Anterior cingulate cortex (tissue), 58 donors: ENCODE measurements at regions not wholly inside any gene's neighbourhood (a gene's known extent, or its start where the extent isn't known, plus 50 kb on each side); places are given as distances from the start of the nearest gene placed in this dataset.
"Not testable (repeated sequence)": the region's sequence is repeated elsewhere in the genome, so short reads cannot be mapped to it uniquely, and the experiment has no call there.

Experiments used
- DNase-seq, 58 donors: peaks; one replicate each; lab custom pipeline; 2025; lab: John Stamatoyannopoulos, UW

GRCh38 chr3:65303431-65303830 lies 615.6 kb upstream of the ADAMTS9 start:
- DNase-seq: no peak

GRCh38 chr3:65291448-65292125 lies 603.8 kb upstream of the ADAMTS9 start:
- no peak for DNase-seq

GRCh38 chr3:65288776-65289175 lies 601.0 kb upstream of the ADAMTS9 start:
- no peak for DNase-seq

GRCh38 chr3:65285956-65286355 lies 598.2 kb upstream of the ADAMTS9 start:
- no peak for DNase-seq

- DNase-seq: peak in 1 of 58 donors; percentile 5
Observed at GRCh38 chr3:65284961-65285360, 597.2 kb upstream of the ADAMTS9 start.

GRCh38 chr3:65284546-65284945 lies 596.7 kb upstream of the ADAMTS9 start:
- no peak for DNase-seq

- no peak for DNase-seq
Observed at GRCh38 chr3:65279225-65279782, 591.5 kb upstream of the ADAMTS9 start.

GRCh38 chr3:65277798-65278197 lies 590.0 kb upstream of the ADAMTS9 start:
- no peak for DNase-seq

GRCh38 chr3:65276551-65276950 lies 588.8 kb upstream of the ADAMTS9 start:
- DNase-seq: no peak

- peak in 4 of 58 donors; percentile 4 to 19 (median 8) for DNase-seq
Observed at GRCh38 chr3:65268426-65268825, 580.6 kb upstream of the ADAMTS9 start.

- no peak for DNase-seq
Observed at GRCh38 chr3:65265942-65266590, 578.3 kb upstream of the ADAMTS9 start.

GRCh38 chr3:65265511-65265910 lies 577.7 kb upstream of the ADAMTS9 start:
- no peak for DNase-seq

- no peak for DNase-seq
Observed at GRCh38 chr3:65262548-65262947, 574.7 kb upstream of the ADAMTS9 start.

GRCh38 chr3:65259946-65260345 lies 572.1 kb upstream of the ADAMTS9 start:
- DNase-seq: no peak

GRCh38 chr3:65252914-65253313 lies 565.1 kb upstream of the ADAMTS9 start:
- not testable (repeated sequence) for DNase-seq

- no peak for DNase-seq
Observed at GRCh38 chr3:65252266-65252665, 564.5 kb upstream of the ADAMTS9 start.

GRCh38 chr3:65251375-65251774 lies 563.6 kb upstream of the ADAMTS9 start:
- no peak for DNase-seq

- no peak for DNase-seq
Observed at GRCh38 chr3:65246561-65246960, 558.8 kb upstream of the ADAMTS9 start.

- no peak for DNase-seq
Observed at GRCh38 chr3:65245133-65246063, 557.6 kb upstream of the ADAMTS9 start.

GRCh38 chr3:65240366-65240765 lies 552.6 kb upstream of the ADAMTS9 start:
- DNase-seq: no peak

GRCh38 chr3:65238652-65239051 lies 550.9 kb upstream of the ADAMTS9 start:
- DNase-seq: no peak
